ENCODE measurements at regions not wholly inside any gene's neighbourhood (a gene's known extent, or its start where the extent isn't known, plus 50 kb on each side); places are given as distances from the start of the nearest gene placed in this dataset.

GRCh38 chr12:69094606-69095216, 144.7 kb upstream of the CPSF6 start:
- H3K27me3 ChIP-seq (ENCODE audit: control insufficient read depth in 2 of 2, insufficient read depth in 2 of 2, low read length in 2 of 2), result no peaks in the 10 kb centered on the region
- H3K9ac ChIP-seq (ENCODE audit: insufficient read depth, low read length, poor library complexity, severe bottlenecking), result no peak overlapping the region
- Mint-ChIP-seq H3K4me3 (no peak overlapping the region), H3K4me1 (peaks cover 2% of the 10 kb centered on the region), H3K27me3 (ENCODE audit: low read depth in 3 of 3) (peaks cover 0 to 1% (median 0%) of the 10 kb centered on the region in 3 donors), H3K36me3 (no peaks in the 10 kb centered on the region), H3K27ac (no peak overlapping the region), H3K9me3 (peaks cover 0 to 2% (median 0%) of the 10 kb centered on the region in 7 donors)
- WGBS (ENCODE audit: insufficient coverage), result 57% methylated on average over 3 of the region's 4 CpGs
- H3K4me2 ChIP-seq (replicated peaks; ENCODE audit: extremely low read depth, low read length, poor library complexity, severe bottlenecking), result no peak overlapping the region
- no peak overlapping the region for H3K4me3 ChIP-seq (replicated peaks in 1 of 3; ENCODE audit: low read depth in 2 of 3, low read length in 3 of 3)
- no peaks in the 10 kb centered on the region for H3K79me2 ChIP-seq (ENCODE audit: insufficient read depth, low read length)
- H3K4me1 ChIP-seq (ENCODE audit: control insufficient read depth in 1 of 2, insufficient read depth in 2 of 2, low read length in 2 of 2), result no peaks in the 10 kb centered on the region
- no peak for TF ChIP-seq CTCF (IDR thresholded peaks at IDR 0.05)
- no peak overlapping the region for H2AFZ ChIP-seq (ENCODE audit: insufficient read depth, low read depth, low read length, poor library complexity, severe bottlenecking)
- H3K27ac ChIP-seq (ENCODE audit: low read depth in 1 of 2, low read length in 2 of 2), result no peak overlapping the region
- DNase-seq, result no peak
- no peaks in the 10 kb centered on the region for H3K9me3 ChIP-seq (replicated peaks in 1 of 2; ENCODE audit: control insufficient read depth in 1 of 2, insufficient read depth in 1 of 2, low read length in 2 of 2)
- intact Hi-C loops (cut with micrococcal nuclease), result no loop called here
- H4K20me1 ChIP-seq (ENCODE audit: insufficient read depth, low read length), result no peaks in the 10 kb centered on the region
- H3K36me3 ChIP-seq (replicated peaks in 1 of 2; ENCODE audit: control insufficient read depth in 1 of 2, insufficient read depth in 2 of 2, low read length in 2 of 2), result no peaks in the 10 kb centered on the region

- Histone ChIP-seq H3K4me3 (replicated peaks in 1 of 3; ENCODE audit: low read depth in 2 of 3, low read length in 3 of 3) (no peak overlapping the region), H3K36me3 (replicated peaks in 1 of 2; ENCODE audit: control insufficient read depth in 1 of 2, insufficient read depth in 2 of 2, low read length in 2 of 2) (no peaks in the 10 kb centered on the region), H3K4me2 (replicated peaks; ENCODE audit: extremely low read depth, low read length, poor library complexity, severe bottlenecking) (no peak overlapping the region), H3K9ac (ENCODE audit: insufficient read depth, low read length, poor library complexity, severe bottlenecking) (no peak overlapping the region), H2AFZ (ENCODE audit: insufficient read depth, low read depth, low read length, poor library complexity, severe bottlenecking) (no peak overlapping the region), H3K27me3 (ENCODE audit: control insufficient read depth in 2 of 2, insufficient read depth in 2 of 2, low read length in 2 of 2) (no peaks in the 10 kb centered on the region), H3K9me3 (replicated peaks in 1 of 2; ENCODE audit: control insufficient read depth in 1 of 2, insufficient read depth in 1 of 2, low read length in 2 of 2) (no peaks in the 10 kb centered on the region), H3K27ac (ENCODE audit: low read depth in 1 of 2, low read length in 2 of 2) (no peak overlapping the region), H3K79me2 (ENCODE audit: insufficient read depth, low read length) (no peaks in the 10 kb centered on the region), H4K20me1 (ENCODE audit: insufficient read depth, low read length) (no peaks in the 10 kb centered on the region), H3K4me1 (ENCODE audit: control insufficient read depth in 1 of 2, insufficient read depth in 2 of 2, low read length in 2 of 2) (no peaks in the 10 kb centered on the region)
- H3K27me3 Mint-ChIP-seq (ENCODE audit: low read depth in 3 of 3), result peaks cover 0 to 1% (median 0%) of the 10 kb centered on the region in 3 donors
- no peak for TF ChIP-seq CTCF (IDR thresholded peaks at IDR 0.05)
- no peak for DNase-seq
- intact Hi-C loops (cut with micrococcal nuclease), result no loop called here
- no peak overlapping the region for H3K4me3 Mint-ChIP-seq
- H3K36me3 Mint-ChIP-seq, result no peaks in the 10 kb centered on the region
- H3K4me1 Mint-ChIP-seq, result peaks cover 2% of the 10 kb centered on the region
- H3K9me3 Mint-ChIP-seq, result no peaks in the 10 kb centered on the region
- H3K27ac Mint-ChIP-seq, result no peak overlapping the region
- WGBS (ENCODE audit: insufficient coverage), result 80% methylated on average over 5 of the region's 9 CpGs
Measured at GRCh38 chr12:69095765-69096477, 143.4 kb upstream of the CPSF6 start.

Measured in CD14-positive monocyte (primary cell).